ENCODE measurements at regions not wholly inside any gene's neighbourhood (a gene's known extent, or its start where the extent isn't known, plus 50 kb on each side); places are given as distances from the start of the nearest gene placed in this dataset.

- TF ChIP-seq CTCF (conservative IDR thresholded peaks at IDR 0.05) (no peak), EZH2 (IDR thresholded peaks at IDR 0.05; ENCODE audit: low read depth) (no peak)
Observed at GRCh38 chr14:34356264-34356654, 105.8 kb downstream of the SPTSSA start.
